Right lobe of liver (tissue), 6 donors: ENCODE measurements at regions not wholly inside any gene's neighbourhood (a gene's known extent, or its start where the extent isn't known, plus 50 kb on each side); places are given as distances from the start of the nearest gene placed in this dataset.
"Not testable (repeated sequence)": the region's sequence is repeated elsewhere in the genome, so short reads cannot be mapped to it uniquely, and the experiment has no call there.

Source experiments
- ATAC-seq, 4 donors: fragments of 200-7000 bp; cut with Tn5 transposase; one replicate each; pipeline ENCODE4 v1.9.1; 2020; ENCODE audit warnings: mild to moderate bottlenecking in 4 of 4, moderate library complexity in 4 of 4
- DNase-seq, 3 donors: peaks; one replicate each; pipeline ENCODE4 v3.0.0-alpha.2; 2020
- H3K27ac ChIP-seq, 3 donors: fragments of 200-600 bp; one replicate each; pipeline ENCODE4 v1.8.0; 2022
- H3K27me3 ChIP-seq, 2 donors: fragments of 200-600 bp; one replicate each; pipeline ENCODE4 v1.8.0; 2022
- H3K36me3 ChIP-seq, 4 donors: fragments of 200-600 bp; sonication (generic) in 1 of 4; one replicate each; pipeline versions ENCODE4 v1.5.1 to v1.8.0; 2017 to 2022; ENCODE audit warnings: control low read depth in 1 of 4
- H3K4me1 ChIP-seq, 4 donors: fragments of 200-600 bp; sonication (generic) in 1 of 4; one replicate each; pipeline versions ENCODE4 v1.5.1 to v1.8.0; 2017 to 2022; ENCODE audit warnings: control low read depth in 1 of 4
- H3K4me3 ChIP-seq, 3 donors: fragments of 200-600 bp; one replicate each; pipeline ENCODE4 v1.8.0; 2022
- H3K9me3 ChIP-seq, 4 donors: fragments of 200-600 bp; sonication (generic) in 1 of 4; one replicate each; pipeline versions ENCODE4 v1.5.1 to v1.8.0; 2017 to 2022; ENCODE audit warnings: control low read depth in 1 of 4
- POLR2A ChIP-seq: fragments of 450-650 bp; IDR thresholded peaks from one replicate; pipeline ENCODE4 v1.6.1; 2017; ENCODE audit warnings: antibody characterized with exemption, mild to moderate bottlenecking
- WGBS: methylation state at CpG from one replicate; pipeline ENCODE4 v1.1.6; 2018; ENCODE audit warnings: low coverage, low lambda C conversion rate; ENCODE audit not compliant: insufficient coverage; ENCODE audit errors: missing lambda C conversion rate; 5-methylcytosine and 5-hydroxymethylcytosine counted together
- intact Hi-C, 2 donors: fragments of 100-400 bp; cut with DNase I; formaldehyde crosslinking; loops; one replicate each; pipeline versions ENCODE4 v1.11.2 to v1.14.1; 2022
- TF ChIP-seq, protein P1 (sequence below), 4 donors: fragments of 200-600 bp in 3 of 4; fragments of 450-650 bp in 1 of 4; IDR thresholded peaks; one replicate each; pipeline versions ENCODE4 v1.5.1 to v1.8.0; 2016 to 2022; ENCODE audit warnings: antibody characterized with exemption in 4 of 4, mild to moderate bottlenecking in 2 of 4
- donor health status: DM: no; HTN: yes; CAD: no.
- donor health status: DM: no; HTN: no; CAD: no.
- donor health status: DM: no; HTN: no; CAD: no.
- donor health status: DM: no; HTN: yes; CAD: no.
- donor health status: DM: no; HTN: yes; CAD: no.

DNA sequence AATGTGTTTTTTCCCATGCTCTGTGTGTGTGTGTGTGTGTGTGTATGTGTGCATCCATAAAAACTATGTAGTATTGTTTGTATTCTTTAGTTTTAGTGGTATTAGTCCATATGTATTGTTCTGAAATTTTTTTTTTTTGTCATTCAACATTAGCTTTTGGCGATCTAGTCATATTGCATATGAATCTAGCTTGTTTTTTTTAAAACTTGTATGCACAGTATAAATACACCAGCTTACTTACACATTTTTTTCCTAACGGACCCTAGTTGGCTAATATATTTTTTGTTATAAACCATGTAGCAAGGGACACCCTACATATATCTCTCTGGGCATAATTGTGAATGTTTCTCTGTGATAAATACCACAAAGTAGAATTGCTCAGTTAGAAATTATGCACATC lies 359.7 kb downstream of the SRGAP2C start:
- DNase-seq (no peak), ATAC-seq (no peak)
- 80% methylated on average over 2 of the region's 2 CpGs for WGBS
- intact Hi-C loops = no loop called here
- Histone ChIP-seq H3K4me1 (peaks cover 0 to 4% (median under 1%) of the 10 kb centered on the region in 4 donors), H3K4me3 (no peak overlapping the region), H3K27me3 (no peaks in the 10 kb centered on the region), H3K27ac (no peak overlapping the region), H3K36me3 (no peaks in the 10 kb centered on the region), H3K9me3 (no peaks in the 10 kb centered on the region)
- TF ChIP-seq, protein P1, sequence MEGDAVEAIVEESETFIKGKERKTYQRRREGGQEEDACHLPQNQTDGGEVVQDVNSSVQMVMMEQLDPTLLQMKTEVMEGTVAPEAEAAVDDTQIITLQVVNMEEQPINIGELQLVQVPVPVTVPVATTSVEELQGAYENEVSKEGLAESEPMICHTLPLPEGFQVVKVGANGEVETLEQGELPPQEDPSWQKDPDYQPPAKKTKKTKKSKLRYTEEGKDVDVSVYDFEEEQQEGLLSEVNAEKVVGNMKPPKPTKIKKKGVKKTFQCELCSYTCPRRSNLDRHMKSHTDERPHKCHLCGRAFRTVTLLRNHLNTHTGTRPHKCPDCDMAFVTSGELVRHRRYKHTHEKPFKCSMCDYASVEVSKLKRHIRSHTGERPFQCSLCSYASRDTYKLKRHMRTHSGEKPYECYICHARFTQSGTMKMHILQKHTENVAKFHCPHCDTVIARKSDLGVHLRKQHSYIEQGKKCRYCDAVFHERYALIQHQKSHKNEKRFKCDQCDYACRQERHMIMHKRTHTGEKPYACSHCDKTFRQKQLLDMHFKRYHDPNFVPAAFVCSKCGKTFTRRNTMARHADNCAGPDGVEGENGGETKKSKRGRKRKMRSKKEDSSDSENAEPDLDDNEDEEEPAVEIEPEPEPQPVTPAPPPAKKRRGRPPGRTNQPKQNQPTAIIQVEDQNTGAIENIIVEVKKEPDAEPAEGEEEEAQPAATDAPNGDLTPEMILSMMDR (IDR thresholded peaks at IDR 0.05) = no peak
- no peak for TF ChIP-seq POLR2A

DNA sequence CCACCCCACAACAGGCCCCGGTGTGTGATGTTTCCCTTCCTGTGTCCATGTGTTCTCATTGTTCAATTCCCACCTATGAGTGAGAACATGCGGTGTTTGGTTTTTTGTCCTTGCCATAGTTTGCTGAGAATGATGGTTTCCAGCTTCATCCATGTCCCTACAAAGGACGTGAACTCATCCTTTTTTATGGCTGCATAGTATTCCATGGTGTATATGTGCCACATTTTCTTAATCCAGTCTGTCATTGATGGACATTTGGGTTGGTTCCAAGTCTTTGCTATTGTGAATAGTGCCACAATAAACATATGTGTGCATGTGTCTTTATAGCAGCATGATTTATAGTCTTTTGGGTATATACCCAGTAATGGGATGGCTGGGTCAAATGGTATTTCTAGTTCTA lies 361.1 kb downstream of the SRGAP2C start:
- 100% methylated on average over 2 of the region's 3 CpGs for WGBS
- H3K27ac ChIP-seq, H3K27me3 ChIP-seq, intact Hi-C loops, ATAC-seq, DNase-seq, H3K9me3 ChIP-seq, H3K4me1 ChIP-seq, H3K36me3 ChIP-seq, H3K4me3 ChIP-seq: not testable (repeated sequence)

DNA sequence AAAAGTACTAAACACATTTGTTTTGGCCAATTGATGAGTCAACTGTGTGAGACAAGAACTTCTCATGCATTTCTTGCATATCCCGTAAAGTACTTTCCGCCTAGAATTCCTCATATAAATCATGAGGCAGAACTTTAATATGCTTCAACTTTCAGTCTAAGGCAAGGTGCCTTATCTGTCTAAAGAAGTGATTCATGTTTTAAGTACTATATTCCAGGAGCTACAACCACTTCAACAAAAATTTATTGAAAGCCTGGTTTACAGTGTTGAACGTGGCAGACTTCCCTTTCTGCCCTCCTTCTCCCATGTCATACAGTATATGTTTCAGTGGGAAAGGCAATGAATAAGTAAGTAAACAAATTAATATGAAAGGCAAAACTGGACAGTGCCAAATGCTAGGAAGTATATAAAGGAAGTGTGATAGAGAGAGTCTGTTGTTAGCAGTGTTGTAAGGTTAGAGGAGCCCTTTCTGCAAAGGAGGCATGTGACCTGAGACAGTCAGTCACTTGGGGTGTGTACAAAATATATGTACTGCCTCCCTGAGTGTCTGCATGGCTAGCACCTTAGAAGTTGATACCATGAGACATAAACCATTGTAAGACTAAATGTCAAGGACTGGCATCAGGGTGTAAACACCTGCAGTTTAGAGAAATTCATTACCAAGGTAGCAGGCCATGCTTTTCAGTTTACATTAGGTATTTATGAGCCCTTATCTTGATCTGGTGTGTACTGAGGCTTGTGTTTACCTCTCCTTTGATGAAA lies 362.2 kb downstream of the SRGAP2C start:
- H3K4me1 ChIP-seq = peaks cover 0 to 3% (median 0%) of the 10 kb centered on the region in 4 donors
- H3K27me3 ChIP-seq = no peaks in the 10 kb centered on the region
- DNase-seq (no peak), ATAC-seq (peak in 1 of 4 donors; percentile 62)
- no peak overlapping the region for H3K4me3 ChIP-seq
- H3K27ac ChIP-seq = no peak overlapping the region
- no peak for TF ChIP-seq POLR2A
- TF ChIP-seq, protein P1 (IDR thresholded peaks at IDR 0.05) = no peak
- 82% methylated on average over 3 of the region's 3 CpGs for WGBS
- intact Hi-C loops = no loop called here
- H3K36me3 ChIP-seq = no peaks in the 10 kb centered on the region
- no peaks in the 10 kb centered on the region for H3K9me3 ChIP-seq

DNA sequence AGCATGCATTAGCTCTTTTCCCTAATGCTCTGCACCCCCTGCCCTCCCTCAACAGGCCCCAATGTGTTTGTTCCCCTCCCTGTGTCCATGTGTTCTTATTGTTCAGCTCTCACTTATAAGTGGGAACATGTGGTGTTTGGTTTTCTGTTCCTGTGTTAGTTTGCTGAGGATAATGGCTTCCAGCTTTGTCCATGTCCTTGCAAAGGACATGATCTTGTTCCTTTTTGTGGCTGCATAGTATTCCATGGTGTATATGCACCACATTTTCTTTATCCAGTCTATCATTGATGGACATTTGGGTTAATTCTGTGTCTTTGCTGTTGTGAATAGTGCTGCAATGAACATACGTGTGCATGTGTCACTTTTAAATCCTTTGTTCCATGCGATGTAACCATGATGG lies 363.0 kb downstream of the SRGAP2C start:
- H3K4me3 ChIP-seq, intact Hi-C loops, H3K27me3 ChIP-seq, ATAC-seq, DNase-seq, H3K4me1 ChIP-seq, H3K9me3 ChIP-seq, H3K27ac ChIP-seq, H3K36me3 ChIP-seq: not testable (repeated sequence)
- 96% methylated on average over 2 of the region's 2 CpGs for WGBS

DNA sequence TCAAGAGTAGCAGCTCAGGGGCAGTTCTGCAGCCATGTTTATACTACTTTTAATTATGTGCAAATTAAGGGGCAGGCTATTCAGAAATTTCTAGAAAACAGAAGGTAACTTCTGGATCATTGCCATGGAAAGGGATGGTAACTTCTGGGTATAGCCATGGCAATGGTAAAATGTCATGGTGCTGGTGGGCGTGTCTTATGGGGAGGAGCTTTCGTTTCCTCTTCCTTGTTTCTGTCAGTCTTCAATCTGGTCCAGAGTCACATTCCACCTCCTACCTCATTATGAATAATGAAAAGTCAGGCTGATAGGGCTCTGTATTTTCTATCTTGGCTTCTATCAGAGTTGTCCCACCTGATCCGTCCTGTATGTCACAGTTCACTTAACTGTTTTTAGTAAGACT lies 366.0 kb downstream of the SRGAP2C start:
- peak in 1 of 4 donors; percentile 16 for ATAC-seq
- H3K4me3 ChIP-seq, H3K27me3 ChIP-seq, DNase-seq, H3K27ac ChIP-seq, H3K4me1 ChIP-seq, H3K36me3 ChIP-seq, H3K9me3 ChIP-seq, intact Hi-C loops: not testable (repeated sequence)
- WGBS = 93% methylated on average over 3 of the region's 3 CpGs

DNA sequence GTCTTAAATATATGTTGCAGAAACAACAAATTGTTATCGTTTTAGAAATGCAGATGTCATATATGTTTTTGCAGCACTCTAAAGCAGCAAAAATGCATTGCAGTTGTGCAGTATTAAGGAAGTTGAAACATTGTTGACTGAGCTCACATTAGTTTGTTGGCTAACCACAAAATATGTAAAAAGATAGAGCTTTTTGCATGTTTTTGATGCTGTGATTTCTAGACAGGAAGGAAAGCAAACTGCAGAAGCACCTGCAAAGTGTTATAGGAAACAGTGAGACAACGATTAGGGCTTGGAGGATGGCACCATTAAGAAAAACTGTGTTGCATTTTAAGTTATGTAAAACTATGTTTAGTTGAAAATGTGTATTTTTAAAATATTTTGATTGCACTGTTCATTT lies 366.7 kb downstream of the SRGAP2C start:
- H3K27ac ChIP-seq, H3K27me3 ChIP-seq, H3K36me3 ChIP-seq, ATAC-seq, H3K4me1 ChIP-seq, intact Hi-C loops, H3K9me3 ChIP-seq, DNase-seq, H3K4me3 ChIP-seq: not testable (repeated sequence)
- 57% methylated on average over 2 of the region's 2 CpGs for WGBS

DNA sequence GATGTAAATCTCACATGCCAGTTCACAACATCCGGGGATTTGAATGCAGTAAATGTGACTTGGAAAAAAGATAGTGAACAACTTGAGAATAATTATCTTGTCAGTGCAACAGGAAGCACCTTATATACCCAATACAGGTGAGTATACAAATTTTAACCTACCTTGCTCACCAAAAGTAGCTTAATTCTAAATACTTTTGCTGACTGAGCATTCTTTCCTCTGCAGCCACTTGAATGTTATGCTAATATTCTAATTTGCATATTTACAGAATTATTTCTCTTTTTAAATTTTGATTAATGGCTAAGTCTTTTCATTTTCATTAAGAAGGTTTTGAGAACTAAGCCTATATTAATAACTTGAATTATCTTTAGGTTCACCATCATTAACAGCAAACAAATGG lies 371.8 kb downstream of the SRGAP2C start:
- H3K4me1 ChIP-seq, intact Hi-C loops, H3K27me3 ChIP-seq, H3K36me3 ChIP-seq, ATAC-seq, H3K9me3 ChIP-seq, H3K27ac ChIP-seq, H3K4me3 ChIP-seq, DNase-seq: not testable (repeated sequence)
- 100% methylated on average over 1 of the region's 1 CpG for WGBS

DNA sequence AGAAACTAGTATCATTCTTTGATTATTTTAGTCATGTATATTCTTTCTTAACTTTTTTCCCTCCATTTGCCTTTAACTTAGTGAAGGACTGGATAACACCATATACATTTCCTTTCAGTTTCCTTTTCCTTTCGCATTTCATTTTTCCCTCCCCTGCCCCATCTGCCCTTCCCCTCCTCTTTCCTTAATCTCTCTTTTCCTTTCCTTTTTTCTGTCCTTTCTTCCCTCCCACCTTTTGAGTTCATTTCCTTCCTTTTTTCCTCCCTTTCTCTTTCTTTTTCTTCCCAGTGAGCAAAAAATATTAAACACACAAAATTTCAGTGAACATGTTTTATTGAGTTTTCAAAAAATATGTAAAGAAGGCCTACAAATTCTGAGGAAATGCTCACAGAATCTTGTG lies 373.3 kb downstream of the SRGAP2C start:
- DNase-seq, H3K27ac ChIP-seq, H3K4me3 ChIP-seq, ATAC-seq, intact Hi-C loops, H3K27me3 ChIP-seq, H3K4me1 ChIP-seq, H3K9me3 ChIP-seq, H3K36me3 ChIP-seq: not testable (repeated sequence)
- WGBS = 86% methylated on average over 1 of the region's 1 CpG
